ENCODE measurements at regions not wholly inside any gene's neighbourhood (a gene's known extent, or its start where the extent isn't known, plus 50 kb on each side); places are given as distances from the start of the nearest gene placed in this dataset.

GRCh38 chr5:31113101-31113500, 80.4 kb upstream of the CDH6 start:
- TF ChIP-seq CTCF (IDR thresholded peaks at IDR 0.05), result no peak

GRCh38 chr5:31107091-31107518, 86.4 kb upstream of the CDH6 start:
- TF ChIP-seq CTCF (IDR thresholded peaks at IDR 0.05), result no peak

- TF ChIP-seq CTCF (IDR thresholded peaks at IDR 0.05), result no peak
Measured at GRCh38 chr5:31106691-31107090, 86.8 kb upstream of the CDH6 start.

GRCh38 chr5:31106278-31106677, 87.2 kb upstream of the CDH6 start:
- TF ChIP-seq CTCF (IDR thresholded peaks at IDR 0.05), result no peak

GRCh38 chr5:31104775-31105174, 88.7 kb upstream of the CDH6 start:
- no peak for TF ChIP-seq CTCF (IDR thresholded peaks at IDR 0.05)

- TF ChIP-seq CTCF (IDR thresholded peaks at IDR 0.05), result no peak
Measured at GRCh38 chr5:31100781-31101310, 92.6 kb upstream of the CDH6 start.

- TF ChIP-seq CTCF (IDR thresholded peaks at IDR 0.05), result no peak
Measured at GRCh38 chr5:31100047-31100575, 93.4 kb upstream of the CDH6 start.

GRCh38 chr5:31098811-31099210, 94.7 kb upstream of the CDH6 start:
- TF ChIP-seq CTCF (IDR thresholded peaks at IDR 0.05), result no peak
